ENCODE measurements at regions not wholly inside any gene's neighbourhood (a gene's known extent, or its start where the extent isn't known, plus 50 kb on each side); places are given as distances from the start of the nearest gene placed in this dataset.
"Not testable (repeated sequence)": the region's sequence is repeated elsewhere in the genome, so short reads cannot be mapped to it uniquely, and the experiment has no call there.

DNA sequence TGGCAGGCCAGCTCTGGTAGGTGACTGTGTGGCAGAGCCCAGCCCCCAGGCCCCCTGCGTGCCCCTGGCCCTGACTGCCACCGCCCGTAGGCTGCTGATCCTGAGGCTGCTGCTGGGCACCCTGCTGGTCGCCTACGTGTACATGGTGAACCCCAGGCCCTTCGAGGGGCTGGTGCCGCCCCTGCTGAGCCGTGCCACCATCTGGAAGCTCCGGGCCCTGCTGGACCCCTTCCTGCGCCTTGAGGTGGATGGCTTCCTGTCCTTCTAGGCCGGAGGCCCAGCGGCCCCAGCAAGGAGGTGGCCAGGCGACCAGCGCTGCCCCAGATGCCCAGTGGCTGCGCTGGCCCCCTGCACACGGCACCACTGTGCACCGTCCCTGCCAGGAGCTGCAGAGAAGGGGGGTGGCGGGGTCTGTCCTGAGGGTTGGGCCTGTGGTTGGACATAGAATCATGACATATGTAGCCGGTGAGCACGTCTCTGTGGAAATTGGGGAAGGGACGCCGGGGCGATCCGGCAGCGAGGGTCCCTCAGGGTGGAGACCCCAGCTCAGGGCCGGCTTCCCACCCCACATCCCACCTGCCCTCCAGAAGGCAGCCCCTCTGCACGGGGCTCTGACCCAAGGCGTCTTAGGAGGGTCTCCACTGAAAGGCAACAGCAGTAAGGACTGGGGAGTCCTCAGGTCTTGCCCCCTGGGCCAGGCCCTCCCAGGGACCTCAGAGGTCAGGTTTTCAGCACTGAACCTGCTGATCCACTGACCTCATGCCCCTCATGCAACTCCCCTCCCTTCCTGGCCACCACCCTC lies 185.4 kb downstream of the IGLL1 start:
- no peak for DNase-seq (ENCODE audit: low spot score)

DNA sequence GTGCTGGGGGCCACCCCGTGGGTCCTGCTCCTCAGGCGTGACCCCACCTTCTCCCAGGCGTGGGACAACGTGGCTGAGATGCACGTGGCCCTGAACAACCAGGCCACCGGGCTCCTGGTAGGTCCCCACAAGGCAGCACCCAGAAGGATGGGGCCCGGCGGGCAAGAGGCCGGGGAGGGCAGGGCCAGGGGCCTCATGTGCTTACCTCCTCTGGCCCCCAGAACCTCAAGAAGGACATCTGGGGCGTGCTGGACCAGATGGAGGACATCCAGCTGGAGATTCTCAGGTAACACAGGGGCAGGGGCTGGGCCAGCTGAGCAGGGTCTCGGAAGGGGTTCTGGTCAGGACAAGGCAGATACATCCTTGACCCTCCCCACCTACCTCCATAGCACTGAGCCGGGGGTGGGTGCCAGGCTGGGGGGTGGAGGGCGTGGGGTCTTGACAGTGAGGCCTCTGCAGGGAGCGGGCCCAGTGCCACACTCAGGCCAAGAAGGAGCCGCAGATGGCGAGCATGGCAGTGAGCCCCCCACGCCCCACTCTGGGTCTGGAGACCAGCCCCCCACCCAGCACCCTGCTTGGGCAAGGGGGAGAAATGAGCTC lies 186.3 kb downstream of the IGLL1 start:
- no peak for DNase-seq (ENCODE audit: low spot score)

DNA sequence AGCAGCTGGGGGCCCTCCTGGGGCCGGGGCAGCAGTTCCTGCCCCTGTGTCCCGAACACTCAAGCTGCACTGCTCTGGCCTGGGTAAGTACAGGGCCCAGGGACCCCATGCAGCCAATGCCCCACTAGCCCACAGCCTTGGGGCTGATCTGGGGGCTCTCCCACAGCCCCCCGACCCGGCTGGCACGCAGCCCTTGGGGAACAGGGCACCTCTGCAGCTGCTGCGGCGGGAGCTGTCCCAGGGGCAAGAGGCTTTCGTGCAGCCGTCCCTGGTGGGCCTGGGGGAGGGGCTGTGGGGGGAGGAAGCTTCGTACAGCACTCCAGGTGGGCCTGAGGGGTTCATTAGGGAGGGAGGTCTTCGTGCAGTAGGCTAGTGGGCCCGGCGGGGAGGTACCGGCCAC lies 186.9 kb downstream of the IGLL1 start:
- DNase-seq (ENCODE audit: low spot score): not testable (repeated sequence)

DNA sequence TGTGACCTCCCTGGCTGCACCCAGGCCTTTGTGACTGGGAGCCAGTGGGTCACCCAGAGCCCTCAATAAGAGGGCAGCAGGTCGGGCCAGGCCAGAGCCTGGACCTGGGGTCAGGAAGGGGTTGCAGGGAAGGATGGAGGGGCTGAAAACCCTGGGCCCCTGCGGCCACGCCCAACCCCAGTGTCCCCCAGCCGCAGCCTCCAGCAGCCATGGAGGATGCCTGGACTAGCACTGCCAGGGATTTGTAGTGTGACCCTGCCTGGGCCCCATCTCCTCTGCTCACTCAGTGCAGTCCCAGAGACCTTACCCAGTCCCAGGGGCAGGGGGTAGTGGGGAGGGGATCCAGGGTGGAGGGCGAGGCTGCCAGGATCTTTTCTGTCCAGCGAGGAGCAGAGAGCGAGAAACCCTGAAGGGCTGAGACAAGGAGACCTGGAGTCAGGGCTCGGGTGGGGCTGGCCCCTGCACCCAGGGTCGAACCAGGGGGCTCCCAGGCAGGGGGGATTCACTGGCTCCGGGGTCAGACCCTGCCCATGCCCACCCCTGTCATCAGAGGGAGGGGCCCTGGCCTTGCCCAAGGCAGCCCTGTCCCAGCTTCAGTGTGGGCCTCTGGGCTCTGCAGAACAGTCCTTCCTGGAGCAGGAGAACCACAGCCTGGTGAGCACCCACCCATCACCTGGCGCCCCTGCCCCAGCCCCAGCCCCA lies 187.5 kb downstream of the IGLL1 start:
- no peak for DNase-seq (ENCODE audit: low spot score)

DNA sequence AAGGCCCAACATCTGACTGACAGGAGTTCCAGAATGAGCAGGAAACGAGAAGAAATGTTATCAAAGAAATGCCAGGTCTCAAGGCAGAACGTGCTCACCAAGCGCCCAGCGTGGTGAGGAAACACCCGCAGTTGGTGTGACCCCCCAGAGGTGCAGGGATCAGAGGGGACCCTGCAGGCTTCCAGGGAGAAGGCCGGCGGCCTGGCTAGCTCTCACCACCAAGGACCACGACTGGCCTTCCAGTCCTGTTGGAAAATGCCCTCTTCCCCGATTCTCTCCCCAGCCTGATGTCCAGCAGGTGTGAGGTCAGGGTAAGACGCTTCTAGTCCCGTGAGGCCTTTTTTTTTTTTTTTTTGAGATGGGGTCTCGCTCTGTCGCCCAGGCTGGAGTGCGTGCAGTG lies 189.1 kb downstream of the IGLL1 start:
- DNase-seq (ENCODE audit: low spot score): no peak

DNA sequence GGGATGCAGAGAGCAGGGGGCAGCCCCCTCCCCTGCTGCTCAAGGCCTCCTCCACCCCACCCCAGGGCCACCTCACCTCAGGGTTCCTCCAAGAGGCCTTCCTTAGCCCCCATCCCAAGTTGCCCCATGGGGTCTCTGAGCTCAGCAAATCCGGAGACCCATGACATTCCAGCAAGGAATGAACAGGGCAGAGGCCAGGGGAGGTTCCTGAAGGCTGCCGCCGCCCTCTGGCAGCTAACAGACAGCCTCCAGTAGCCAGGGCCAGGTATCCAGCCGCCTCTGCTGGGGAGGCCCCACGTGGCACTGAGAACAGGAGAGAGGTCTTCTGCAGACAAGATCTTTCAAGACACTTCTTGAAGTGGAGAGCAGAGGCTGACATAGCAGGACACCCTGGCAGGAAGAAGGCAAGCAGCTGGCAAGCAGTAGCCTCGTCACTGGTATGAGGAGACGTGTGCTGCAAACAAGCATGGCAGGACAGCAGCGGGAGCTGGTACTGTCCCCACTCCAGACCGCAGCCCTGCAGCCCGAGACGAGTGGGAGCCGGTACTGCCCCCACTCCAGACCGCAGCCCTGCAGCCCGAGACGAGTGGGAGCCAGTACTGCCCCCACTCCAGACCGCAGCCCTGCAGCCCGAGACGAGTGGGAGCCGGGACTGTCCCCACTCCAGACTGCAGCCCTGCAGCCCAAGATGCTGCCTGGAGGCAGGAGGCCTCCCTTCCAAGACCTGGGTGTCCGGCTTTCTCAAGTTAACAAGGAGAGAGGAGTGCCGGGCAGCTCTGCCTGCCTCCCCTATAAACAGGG lies 190.6 kb downstream of the IGLL1 start:
- no peak for DNase-seq (ENCODE audit: low spot score)

DNA sequence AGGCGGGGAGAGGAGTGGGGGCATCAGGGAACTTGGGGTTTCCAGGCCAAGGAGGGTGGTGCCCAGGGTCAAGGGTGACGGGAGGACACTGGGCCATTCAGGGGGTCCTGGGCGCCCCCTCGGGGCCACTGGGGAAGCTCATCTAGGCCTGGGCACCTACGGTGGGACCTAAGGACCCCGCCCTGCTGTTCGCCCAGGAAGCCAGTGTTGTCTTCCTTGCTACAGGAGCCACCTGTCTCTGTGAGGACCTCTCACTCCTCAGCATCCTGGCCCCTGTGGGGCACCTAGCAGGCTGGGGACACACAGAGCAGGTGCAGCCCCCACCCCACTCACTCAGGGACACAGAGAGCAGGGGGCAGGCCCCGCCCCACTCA lies 191.6 kb downstream of the IGLL1 start:
- DNase-seq (ENCODE audit: low spot score): no peak

DNA sequence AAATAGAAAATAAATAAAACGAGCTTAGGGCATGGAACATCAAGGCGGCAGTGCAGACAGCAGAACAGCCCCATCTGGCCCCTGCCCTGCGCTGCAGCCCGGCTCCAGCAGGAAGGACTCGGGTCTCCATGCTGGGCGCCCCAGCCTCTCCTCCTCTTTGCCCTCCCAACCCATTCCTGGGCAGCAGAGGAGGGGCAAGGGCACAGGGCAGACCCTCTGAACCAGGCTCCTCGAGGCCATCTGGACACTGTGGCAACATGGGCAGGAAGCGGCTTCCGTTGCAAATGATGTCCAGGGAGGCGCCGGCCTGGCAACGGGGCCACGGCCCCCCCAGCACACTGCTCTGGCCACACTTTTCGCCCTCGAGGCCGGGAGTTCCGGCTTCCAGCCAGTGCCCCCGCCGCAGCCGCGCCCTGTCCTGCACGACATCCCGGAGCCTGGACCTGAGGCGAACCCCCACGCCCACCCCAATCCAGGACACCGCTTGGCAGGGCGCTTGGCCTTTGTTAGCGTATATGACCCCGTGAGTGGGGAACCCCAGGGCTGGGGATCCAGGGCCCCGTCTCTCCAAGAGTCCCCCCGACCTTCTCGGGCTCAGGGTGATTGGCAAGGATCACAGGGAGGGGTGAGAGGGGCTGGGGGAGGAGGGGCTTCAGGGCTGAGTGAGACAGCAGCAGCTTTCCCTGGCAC lies 192.1 kb downstream of the IGLL1 start:
- DNase-seq (ENCODE audit: low spot score): no peak

DNA sequence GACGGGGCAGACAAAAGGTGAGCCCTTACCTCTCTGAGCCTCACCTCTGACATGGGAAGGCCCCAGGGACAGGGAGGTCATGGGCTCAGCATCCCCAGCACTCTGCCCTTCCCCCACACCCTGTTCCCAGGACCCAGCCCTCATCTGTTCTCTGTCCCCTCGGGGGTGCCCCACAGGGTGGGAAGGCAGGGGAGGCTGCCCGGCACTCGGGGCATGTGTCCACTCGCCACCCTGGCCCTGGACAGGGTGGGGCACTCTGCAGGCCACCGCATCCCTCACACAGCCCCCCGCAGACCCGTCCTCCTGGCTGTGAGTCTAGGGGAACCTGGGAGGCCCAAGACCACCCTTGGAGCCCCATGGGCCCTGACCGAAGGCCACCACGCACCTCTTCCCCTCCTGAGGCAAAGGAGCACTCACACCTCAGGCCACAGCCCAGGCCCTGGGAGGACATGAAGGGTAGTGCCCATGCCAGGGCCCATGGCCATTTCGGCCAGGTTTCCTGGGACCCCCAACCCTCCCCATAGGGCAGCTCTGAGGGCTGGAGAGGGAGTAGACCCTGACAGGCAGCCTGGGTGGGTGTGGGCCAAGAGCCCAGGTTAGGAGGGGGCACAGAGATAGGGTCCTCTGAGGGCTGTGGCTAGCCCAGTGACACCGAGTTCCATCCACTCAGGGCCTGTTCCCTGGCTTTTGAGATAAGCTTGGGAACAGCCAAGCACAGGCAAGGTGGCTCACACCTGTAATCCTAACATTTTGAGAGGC lies 193.1 kb downstream of the IGLL1 start:
- no peak for DNase-seq (ENCODE audit: low spot score)

DNA sequence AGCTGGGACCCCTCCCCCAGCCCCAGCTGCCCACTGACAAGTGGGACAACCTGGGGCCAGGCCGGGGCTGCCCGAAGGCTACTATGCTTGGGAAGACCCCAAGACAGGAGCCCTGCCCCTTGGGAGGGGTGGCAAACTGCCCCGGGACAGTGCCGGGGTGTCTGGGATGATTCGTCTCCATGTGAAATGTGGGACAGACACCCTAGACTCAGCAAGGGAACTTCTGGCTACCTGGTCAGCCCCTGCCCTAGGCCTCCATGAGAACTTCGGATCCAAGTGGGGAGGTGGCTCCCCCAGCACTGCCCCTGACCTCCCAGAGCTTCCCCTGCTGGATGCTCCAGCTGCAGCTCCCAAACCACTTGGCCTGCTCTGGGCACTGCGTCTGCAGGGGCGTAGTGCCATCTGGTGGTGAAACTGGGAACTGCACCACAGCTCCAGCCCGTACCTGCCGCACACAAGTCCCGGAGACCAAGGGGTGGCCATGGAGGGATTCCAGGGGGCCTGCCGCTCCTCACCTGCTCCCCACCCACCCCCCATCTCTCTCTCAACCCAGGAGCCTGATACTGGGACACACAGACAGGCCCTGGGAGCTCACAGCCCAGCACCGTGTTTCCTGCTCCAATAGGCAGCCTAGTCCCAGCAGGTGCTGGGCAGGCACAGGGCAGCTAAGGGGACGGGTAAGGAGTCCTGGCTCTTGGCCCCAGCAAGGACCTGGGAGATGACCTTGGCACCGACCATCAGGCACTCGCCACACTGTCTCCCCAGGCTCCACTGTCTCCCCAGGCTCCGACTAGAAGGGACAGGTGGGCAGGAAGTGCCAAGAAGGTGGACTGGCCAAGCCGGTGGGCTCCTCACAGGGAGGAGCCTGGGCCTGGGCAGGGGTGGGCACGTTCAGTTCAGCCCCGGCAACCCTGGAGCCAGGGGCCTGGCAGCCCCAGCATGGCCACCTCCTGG lies 194.1 kb downstream of the IGLL1 start:
- DNase-seq (ENCODE audit: low spot score): peak; percentile 90

DNA sequence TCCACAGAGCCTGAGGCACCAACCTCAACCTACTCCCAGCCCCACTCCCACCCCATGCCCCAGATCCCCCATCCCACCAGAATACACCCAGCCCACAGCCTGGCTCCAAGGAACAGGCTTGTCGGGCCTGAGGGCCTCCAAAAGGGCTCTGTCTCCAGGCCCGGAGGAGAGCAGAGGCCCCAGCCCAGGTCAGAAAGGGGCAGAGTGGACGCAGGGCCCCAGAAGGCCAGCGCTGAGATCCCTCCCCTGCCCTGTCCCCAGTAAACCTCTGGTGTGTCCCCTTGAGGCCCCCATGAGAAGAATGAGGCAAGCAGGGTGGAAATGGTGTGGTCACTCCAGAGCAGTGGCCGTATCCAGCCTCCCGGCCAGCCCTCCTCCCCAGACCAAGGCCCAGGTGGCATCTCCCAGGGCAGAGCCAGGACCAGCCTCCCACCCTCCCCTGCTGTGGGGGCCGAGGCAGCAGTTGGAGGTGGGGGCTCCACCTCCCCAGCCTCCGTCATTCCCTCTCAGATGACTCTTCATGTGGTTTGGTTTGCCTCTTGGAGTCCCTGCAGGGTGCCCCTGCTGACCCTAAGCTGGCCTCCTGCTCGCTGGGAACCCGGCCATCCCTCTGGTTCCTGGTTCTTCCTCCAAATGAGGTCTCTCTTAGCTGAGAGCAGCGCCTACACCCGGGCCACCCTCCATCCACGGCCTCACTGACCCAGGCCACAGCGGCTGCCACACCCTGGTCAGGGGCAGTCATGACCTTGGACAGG lies 195.0 kb downstream of the IGLL1 start:
- DNase-seq (ENCODE audit: low spot score): no peak

DNA sequence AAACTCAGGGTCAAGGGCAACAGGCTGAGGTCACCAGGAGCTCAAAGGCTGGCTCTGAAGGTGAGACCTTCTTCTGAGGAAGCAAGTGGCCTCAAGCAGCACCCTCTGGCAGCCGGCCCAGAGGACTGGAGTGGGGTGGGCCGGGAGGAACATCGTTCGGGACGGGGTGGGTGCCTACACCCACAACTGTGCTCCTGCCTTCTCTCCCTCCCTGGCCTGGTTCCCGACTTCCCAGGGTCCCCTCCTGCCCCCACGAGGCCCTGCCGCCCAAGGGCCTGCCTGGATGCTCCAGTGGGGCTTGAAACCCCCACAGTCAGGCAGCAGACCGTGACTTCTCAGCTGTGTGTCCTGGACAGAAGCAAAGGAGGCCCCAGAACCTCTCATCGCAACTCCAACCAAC lies 195.7 kb downstream of the IGLL1 start:
- no peak for DNase-seq (ENCODE audit: low spot score)

DNA sequence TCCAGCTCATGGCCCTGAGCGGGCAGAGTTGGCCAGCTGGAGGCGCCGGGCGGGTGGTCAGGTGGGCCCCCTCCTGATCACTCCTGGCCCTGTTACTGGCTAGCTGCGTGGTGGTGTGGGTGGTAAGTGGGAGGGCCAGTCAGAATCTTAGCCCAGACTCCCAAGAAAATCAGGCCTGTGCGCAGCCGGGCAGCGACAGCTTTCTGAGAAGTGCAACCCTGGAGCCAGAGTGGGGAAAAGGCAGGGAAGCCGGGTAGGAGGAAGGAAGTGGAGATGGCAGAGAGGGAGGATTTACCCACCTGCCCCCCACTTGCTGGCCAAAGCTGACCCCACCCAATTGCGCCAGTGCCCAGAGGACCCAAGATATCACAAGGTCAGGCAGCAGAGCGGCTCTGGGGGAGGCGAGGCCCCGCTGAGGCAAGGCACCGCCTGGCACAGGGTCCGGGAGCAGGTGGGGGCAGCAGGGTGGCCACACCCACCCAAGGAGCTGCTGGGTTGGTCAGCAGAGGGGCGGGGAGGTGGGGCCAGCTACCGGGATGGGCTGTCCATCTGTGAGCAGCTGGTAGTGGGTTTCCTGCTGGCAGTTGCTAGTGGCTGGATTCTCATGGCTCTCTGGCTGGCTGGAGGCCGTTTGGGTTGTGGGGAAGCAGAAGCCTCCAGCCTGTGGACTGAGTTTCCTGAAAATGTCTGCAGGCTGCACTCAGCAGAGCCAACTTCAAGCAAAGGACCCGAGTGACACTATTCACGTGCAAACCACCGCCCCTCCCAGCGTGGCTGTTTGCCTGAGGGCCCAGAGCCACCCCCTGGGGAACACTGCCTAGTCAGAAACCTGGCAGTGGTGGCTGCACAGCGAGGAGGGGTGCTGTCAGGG lies 196.4 kb downstream of the IGLL1 start:
- no peak for DNase-seq (ENCODE audit: low spot score)

DNA sequence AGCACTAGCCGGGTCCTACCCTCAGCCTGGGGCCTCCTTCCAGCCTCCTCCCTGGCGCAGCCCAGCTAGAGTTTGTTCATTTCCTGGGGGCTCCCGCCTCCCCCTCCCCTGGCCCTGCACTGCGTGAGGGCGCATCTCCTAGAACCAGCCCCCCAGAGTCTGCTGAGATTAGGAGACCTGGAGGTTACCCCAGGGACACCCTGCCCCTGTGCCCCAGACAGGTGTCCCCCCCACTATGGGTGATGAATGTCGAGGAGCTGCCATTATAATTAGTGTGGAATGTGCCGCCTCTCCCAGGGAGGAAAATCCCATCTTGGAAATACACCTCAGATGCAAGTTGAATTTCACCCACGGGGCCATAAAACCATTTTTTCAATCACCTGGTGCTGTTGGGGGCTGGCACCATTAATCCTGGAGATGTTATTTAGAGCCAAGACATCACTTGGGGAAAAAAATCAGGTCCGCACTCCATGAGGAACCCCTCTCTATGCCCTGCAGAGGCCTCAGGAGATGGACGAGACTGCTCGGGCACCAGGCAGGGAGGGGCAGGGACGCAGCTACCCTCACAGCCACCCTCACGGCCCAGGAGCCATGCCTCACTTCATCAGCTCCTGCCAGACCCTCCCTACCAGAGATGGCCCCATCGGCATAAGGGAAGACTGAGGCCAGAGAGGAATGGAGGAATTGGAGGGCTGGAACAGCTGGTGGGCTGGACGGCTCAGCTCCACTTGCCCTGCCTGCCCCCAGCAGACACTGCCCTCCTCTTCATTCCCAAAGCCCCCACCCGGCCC lies 197.5 kb downstream of the IGLL1 start:
- no peak for DNase-seq (ENCODE audit: low spot score)

DNA sequence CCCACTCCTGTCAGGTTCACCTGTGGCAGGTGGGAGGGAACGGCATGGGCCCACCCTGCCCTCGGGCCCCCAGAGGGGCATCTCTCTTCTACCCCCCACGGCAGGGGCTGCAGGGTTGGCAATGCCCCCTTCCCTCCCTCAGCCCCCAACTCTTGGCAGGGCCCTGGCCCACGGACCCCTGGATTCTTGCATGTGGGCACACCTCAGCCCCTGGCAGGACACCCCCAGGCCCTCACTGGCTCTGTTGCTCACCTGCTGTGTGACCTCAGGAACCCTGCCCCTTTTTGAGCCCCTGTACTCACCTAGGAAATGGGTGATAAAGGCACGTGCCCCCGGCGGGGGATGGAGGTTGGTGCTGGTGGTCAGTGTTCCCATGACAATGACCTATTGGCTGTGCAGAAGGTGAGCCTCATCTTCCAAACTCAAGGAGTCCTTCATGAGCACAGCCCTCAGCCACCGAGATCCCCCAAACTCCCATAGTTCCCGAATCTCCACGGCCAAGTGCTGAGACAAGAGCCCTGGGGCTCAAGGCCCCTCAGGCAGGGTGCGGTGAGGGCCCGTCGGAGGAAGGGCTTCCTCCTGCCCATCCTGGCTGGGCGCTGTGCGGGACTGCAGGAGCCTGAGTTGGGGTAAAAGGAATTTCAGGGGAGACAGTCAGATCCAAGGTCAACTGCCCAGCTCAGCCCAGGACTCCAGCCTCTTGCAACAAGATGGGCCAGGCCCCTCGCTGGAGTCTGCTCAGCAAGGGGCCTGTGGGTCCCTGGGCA lies 198.2 kb downstream of the IGLL1 start:
- no peak for DNase-seq (ENCODE audit: low spot score)

DNA sequence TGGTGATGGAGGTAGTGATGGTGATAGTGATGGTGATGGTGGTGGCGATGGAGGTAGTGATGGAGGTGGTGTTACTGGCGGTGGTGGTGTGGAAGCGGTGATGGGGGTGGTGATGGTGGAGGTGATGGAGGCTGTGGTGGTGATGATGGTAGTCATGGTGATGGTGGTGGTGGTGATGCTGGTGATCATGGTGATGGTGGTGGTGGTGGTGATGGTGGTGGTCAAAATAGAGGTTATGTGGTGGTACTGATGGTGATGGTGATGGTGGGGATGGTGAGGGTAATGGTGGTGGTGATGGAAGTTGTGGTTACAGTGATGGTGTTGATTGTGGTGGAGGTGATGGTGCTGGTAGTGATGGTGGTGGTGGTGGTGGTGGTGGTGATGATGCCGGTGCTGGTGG lies 199.2 kb downstream of the IGLL1 start:
- no peak for DNase-seq (ENCODE audit: low spot score)

DNA sequence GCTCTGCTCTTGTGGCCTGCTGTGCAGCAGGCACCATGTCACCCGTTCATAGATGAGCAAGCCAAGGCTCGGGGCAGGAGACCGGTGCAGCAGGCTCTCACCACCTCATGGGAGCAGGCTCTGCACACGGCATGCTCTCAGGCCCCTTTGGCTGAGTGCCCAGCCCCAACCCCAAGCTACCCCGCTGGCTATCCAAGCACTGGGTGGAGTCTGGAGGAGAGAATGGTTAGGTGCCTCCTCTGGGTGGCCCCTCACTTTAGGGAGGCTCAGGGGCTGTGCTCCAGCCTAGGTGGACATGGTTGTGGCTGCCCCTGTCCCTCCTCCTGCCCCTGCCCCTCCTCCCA lies 199.9 kb downstream of the IGLL1 start:
- DNase-seq (ENCODE audit: low spot score): no peak

Measured in germinal center (tissue), 1 donor.